Hippocampal formation (tissue), 2 donors: ENCODE measurements at regions not wholly inside any gene's neighbourhood (a gene's known extent, or its start where the extent isn't known, plus 50 kb on each side); places are given as distances from the start of the nearest gene placed in this dataset.

ENCODE experiments used
- DNase-seq, 2 donors: peaks; one replicate each; lab custom pipeline; 2025; lab: John Stamatoyannopoulos, UW

DNA sequence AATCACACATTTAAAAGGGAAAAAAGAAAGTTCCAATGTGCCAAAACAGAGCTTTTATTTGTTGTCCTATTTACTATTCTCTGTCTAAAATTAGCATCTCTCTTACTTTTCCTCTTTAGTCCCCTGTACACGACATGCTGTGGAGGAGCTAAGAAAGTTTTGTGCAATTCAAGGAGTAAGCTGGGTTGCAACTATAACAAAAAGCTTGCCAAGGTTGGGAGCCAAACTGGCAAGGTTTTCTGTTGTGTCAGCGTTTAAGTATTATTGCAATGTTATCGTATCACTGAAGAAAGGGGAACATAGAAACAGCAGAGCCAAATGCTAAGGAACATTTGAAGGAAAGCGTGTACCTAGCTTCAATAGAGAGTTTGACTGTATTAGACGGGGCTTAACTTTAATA lies 680.8 kb downstream of the CETN3 start:
- peak; percentile 4 to 27 for DNase-seq

DNA sequence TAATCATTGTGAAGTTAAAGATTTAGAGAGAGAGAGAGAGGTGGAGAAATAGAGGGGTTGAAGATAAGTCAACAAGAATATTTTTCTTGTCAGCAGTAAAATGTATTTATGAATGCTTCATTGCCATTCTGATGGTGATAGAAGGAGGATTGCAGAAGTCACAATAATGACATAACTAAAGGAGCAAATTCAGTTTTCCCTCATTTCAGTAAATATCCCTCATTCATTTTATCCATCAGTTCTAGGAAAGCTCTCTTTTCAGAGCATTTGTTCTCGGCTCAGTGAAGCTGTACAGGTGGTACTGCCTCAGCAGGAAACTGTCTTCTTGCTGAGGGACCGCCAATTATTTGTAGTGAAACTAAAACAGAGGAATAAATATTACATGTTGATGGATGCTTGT lies 681.4 kb downstream of the CETN3 start:
- no peak for DNase-seq

DNA sequence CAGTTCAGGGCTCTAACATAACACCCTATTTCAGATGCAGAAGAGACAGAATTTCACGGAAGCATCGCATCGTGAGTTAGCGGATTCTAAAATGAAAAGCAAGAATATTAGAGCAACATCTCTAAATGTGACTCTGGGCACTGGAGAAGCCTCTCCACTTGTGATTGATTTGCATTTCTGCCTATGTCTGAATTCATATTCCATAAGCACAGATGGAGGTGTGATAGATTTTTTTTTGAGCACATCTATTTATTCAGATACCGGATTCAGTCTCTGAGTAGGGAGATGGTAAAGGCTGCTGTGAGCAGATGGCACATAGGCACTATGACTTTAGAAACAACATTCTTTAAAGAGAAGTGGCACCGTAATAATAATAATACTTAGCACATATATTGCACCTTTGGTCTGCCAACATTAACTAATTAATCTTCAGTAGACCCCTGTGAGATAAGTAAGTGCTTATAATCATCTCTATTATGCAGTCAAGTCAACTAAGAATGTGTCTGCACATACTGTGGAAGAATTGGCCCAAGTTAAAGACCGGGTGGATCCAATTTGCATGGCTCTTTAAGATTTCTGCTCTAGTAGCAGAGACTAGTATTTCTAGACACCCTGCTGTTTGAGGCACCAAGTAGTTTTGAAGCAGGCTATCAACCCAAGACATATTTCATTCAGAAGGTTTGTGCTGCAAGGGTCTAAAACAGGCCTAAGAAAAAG lies 685.0 kb downstream of the CETN3 start:
- DNase-seq = no peak

DNA sequence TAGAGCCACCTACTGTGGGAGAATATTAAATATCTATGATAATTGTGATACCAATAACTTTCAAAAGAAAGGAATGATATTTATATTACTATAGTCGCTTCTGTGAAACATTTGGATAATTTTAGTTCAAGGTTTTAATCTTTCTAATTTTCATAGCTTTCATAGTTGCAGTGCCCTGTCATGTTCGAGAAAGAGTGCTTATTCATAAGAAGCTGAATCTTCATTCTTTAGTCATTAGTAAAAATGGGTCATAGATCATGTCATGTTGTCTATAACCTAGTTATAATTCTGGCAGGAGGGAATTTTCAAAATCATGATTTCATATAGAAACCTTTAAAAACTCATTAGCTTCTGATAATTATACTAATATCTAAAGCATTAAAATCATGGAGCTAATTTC lies 685.6 kb downstream of the CETN3 start:
- no peak for DNase-seq

DNA sequence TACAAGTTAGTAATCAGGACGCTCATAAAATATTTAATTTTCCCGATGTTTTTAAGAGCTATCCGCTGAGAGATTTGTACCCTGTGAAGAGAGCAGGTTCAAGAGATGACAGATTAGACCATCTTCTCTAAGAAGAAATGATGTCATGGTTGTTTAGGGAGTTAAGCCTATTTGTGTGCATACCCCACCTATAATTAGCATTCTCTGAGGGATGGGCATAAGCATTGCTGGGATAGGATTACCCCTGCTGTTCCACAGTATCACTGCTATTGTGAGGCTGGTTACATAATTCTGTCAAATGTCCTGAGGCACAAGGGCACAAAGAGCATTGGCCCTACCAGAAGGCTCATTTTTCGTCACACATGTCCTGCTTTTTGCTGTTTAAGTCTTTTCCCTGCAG lies 687.0 kb downstream of the CETN3 start:
- no peak for DNase-seq

DNA sequence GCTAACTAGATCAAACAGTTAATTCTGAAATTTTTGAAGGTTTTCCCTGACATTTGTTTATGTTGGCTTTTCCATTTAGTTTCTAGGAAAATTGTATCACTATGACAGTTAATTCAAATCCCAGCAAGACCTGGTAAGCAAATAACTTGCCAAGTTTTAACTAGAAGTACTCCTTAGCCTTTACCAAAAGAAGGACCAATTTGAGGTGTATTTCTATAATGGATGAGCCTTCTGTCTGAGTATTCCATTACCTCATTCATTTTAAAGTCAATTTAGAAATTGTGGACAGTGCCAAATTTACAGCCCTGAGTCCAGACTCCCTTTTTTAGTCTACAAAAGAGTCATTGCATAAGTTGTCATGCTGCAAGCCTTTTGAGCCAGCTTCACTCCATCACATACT lies 687.6 kb downstream of the CETN3 start:
- DNase-seq = no peak

DNA sequence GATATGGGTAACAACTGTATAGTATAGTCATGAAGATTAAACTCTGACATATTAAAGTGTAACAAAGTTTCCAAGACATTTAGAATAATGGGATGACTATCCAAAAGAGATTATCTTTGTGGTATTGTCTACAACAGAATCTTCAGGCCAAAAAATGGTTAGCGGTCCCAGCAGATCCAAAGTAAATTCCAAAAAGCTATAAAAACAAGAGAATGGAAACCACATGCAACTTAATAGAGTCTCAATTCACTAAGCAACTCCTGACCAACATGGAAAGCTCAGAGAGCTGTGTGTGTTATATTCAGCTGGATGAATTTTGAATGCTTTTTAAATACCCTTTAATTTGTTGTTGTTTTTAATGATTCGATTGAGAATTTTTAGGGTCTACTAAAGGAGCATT lies 688.2 kb downstream of the CETN3 start:
- DNase-seq = no peak

DNA sequence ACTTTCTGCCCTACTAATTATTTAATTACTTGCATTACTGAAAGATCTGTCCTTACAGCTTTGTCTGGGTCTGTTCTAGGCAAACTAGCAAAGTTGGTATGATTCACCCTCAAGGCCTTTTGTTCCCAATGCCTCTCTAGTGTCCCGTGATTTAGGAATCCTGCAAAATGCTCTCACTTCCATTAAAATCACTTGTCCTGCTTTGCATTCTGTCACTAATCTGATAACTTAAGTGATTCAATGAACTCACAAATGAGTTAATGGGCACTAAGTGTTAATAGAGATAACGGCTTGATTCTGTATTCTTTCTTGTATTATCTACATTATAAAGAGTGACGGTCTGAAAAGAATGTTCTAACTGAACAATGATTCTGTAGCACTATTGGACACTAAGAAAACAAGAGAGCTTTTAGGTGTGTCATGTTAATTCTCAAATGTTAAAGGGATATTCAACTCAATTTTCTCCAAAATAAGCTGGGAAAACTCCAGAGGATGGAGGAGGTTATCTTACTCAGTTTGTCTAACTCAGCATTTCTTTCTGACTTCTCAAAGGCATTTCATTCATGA lies 697.3 kb downstream of the CETN3 start:
- no peak for DNase-seq

DNA sequence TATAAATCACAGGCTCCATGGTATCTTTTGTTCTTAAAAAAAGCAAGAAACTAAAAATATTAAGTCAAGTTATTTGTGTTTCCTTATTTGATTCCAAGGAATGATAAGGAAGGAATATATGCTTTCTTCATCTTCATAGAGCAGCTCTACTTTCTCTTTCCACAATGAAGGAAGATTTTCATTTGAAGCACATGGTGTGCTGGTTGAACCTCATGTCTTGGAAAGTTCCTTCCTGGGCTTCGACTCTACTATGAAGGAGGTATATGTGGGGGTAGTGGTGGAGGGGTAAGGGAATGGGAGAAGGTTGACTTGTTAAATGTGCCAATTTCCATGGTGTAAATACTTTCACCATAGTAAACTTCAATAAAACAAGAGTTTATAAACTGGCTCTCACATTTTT lies 698.0 kb downstream of the CETN3 start:
- DNase-seq = no peak

DNA sequence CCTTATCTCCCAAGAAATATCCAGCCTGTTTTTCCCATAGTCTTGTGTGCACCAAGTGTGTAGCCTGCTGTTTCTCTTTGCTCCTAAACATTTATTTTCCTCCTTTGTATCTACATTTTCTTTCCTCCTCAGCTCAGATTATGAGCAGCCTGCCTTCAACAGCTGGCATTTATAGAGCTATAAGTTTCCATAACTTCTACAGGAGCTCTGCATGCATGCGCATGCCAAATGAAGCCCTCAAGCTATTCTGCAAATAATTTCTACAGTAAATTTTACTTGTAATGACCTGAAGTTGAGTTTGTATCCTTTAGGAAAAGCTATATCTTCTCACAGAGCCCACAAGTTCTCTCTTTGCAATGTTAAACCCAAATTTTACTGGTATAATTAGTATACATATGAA lies 699.5 kb downstream of the CETN3 start:
- no peak for DNase-seq

DNA sequence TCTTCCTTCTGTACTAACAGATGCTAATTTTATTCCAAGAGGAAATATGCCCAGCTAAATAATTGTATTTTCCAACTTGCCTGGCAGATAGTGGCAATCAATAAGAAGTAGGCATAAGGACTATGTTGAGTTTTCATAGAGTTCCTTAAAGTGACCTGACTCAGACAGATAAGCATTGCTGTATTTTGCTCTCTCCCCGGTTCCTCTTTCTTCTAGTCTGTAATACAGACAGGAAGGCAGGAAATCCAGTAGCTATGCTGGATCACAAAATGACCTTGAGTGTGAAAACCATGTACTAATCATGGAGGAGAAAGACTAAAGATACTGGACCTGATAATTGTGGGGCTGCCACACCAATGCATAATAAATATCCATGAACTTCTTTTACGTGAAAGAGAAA lies 701.7 kb downstream of the CETN3 start:
- DNase-seq = no peak

DNA sequence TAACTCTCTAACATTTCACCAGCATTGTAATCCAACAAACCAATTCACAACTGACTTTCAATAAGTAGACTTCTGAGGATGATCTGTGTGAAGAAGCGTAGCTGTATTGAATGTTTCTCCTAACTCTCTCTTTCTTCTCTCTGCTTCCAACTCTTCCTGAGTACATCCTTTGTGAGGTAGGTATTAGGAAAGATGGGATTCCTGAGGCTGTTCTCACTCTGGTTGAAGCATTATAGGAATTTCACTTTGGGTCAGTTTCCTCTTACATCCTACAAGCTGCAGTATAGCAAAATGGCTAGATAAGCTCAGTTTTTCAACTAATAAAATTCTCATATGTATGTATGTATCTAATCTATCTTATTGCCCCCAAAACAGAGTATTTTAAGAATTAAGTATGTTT lies 702.8 kb downstream of the CETN3 start:
- no peak for DNase-seq

DNA sequence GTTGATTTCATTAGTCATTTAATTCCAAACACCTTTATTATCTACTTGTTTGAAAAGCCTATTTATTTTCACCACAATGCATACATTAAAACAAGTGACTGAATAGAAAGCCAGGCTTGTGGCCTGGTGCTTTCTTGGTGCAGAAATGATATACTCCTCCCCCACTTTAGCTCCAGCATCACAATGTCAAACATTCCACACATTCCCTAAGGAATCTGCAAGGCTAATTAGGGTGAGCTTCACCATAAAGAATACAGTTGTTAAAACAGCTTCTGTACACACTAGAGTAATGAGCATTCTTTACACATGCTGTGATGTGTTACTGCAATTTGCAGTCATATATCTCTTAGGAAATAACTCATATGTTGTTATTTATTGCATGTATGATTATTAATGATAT lies 705.7 kb downstream of the CETN3 start:
- DNase-seq = no peak

DNA sequence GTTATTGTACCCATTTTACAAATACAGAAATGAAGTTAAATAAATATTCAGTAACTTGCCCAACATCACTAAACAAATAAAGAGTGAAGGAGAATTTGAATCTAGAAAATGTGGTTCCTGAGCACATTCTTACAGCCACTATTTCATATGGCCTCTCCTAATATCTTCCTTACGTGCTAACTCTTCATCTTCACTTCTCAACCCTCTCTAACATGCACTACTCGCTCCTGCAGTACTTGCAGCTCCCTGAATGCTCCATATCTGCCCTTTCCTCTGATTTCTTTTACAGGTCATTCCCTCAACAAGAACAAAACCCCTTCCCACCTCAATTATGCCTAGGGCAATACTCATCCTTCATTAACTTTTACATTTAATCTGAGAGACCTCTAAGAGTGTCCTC lies 711.5 kb downstream of the CETN3 start:
- no peak for DNase-seq

DNA sequence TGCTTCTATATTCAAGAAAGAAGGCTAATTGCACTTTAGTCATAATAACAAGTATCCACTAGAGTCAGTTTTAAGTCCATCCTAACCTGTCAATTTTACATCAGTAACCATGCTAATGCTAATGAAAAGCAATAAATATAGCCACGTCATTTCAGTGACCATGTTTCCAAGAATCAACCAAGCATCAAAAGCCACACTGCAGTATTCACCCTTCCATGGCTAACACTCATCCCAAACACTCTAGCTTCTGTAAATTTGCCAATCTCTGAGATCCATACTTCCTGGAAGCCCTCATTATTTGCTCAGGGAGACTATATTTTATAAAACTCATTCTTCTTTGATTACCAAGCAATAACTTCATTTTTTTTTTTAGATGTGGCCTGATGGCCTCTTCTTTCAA lies 712.0 kb downstream of the CETN3 start:
- DNase-seq = no peak

DNA sequence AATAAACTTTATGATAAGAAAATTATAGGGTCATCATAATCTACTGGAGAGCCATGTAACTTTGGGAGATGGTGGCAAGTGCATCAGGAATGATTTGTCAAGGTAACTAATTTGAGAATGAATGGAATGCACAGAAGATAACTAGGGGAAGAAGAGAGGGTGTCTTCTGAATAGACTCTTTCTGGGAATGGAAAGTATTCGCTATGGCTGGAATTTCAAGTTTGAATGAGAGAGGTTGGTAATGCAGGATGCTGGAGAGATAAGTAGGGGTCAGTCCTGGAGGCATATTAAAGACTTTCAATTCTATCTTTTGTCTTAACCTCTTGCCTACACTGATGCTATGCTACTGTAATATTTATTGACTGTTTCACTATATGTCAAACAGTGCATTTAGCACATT lies 714.2 kb downstream of the CETN3 start:
- DNase-seq = no peak

DNA sequence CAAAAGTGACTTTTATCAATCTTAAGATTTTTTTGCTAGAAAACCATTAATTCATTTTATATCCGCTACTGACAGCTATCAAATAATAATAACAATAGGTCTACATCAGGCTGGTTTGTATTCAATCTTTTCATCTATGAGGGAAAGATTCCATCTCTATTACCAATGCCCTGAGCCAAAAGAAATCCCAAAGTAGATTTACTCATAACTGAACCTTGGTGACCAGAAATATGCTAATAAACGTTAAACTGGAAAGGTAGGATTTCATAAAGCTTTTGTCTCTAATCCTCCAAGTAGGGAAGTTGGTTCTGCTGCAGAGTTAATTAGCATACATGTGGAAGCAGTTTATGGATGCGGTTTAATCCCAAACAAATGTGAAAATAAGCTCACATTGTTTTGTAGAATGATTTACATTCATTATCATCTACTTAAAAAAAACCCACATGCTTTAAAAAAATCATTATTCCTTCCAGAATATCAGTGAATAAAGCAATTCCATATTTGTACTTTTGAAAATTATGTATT lies 715.5 kb downstream of the CETN3 start:
- DNase-seq = no peak

DNA sequence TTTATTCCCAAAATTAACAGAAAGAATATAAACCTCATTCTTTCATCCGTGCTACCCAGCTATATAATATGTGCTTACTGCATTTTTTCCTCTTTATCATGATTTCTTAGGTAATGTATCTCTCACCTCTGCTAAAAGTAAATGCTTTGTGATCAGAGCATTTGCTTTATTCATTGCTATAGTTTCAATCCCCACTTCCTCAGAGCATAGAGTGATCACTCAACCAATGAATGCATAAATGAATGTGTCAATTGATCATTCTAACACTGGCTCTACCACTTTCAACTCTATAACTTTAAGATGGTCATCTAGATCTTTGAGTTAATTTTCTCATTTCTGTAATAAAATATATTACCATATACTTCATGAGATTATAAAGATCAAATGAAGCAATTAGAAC lies 719.2 kb downstream of the CETN3 start:
- no peak for DNase-seq

DNA sequence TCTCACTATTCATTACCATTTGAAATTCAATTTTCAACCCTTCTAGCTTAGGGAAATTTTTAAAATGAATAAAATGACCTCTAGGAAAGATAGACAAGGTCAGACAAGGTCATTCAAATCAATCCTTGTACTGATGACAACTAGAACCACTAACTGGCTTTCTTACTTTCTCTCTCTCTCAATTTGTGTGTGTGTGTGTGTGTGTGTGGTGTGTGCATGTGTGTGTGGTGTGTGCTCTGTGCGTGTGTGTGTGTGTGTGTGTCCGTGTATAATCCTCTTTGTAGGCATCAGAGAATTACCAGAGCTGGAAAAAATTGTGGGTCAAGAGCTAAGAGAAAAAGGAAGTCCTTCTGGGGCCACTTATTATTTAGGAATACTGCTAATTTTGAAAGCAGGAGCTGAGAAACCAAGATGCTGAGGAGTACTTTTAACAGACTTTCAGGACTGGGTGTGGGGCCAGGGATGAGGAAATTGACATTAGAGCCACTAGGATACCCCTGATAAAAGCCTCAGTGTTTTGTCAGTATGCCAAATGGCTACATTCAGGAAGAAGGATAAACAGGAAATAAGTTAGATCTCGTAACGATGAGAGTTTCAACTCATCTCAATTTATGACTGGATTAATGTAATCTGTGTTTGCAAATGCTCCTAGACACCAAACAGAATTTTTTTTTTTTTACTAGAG lies 723.3 kb downstream of the CETN3 start:
- no peak for DNase-seq

DNA sequence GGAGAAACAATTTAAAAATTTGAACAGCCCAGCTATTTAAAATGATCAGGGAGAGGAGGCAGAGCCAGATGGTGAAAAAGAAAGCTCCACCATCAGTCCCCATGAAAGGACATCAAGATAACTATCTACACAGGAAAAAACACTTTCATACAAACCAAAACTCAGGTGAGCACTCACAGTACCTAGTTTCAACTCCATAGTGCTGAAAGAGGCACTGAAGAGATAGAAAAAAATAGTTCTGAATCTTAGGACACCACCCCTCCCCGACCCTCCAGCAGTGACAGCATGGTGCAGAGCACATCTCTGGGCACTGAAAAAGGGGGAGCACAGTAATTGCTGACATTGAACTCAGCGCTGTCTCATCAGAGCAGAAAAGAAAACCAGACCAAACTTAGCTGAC lies 732.9 kb downstream of the CETN3 start:
- DNase-seq = no peak

DNA sequence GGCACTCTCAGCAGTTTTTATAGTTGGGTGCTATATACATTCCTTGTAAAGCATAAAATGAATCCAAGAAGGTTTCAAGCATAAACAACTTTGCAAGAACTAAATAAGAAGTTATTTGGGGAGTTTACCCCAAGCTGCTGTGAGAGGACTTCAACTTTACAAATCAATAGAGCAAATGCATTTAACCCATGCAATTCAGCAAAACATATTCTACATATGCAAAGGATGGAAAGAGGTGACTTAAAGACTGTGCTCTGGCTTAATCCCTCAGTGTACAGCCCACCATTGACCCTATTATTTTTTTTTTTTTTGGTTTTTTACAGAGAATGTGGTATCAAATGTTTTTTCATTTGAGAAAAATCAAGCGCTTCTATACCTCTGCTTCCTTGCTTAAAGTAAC lies 736.5 kb downstream of the CETN3 start:
- DNase-seq = no peak

DNA sequence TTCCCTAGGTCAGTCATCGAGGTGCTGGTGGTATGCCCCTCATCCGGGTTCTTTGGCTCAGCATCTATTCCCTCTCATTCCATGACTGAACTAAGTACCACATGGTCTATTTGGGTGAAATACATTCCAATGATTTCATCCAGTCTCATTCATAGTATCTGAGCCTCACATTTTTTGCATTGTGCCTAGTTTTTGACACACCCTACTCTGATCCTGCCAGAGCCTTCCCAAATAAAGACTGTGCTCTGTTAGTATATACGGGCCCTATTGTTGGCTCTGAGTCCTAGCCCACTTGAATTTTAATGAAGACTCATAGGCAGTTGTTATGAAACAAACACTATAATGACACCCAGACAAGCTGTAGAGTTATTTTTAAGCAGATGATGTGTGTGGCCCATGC lies 740.7 kb downstream of the CETN3 start:
- no peak for DNase-seq

DNA sequence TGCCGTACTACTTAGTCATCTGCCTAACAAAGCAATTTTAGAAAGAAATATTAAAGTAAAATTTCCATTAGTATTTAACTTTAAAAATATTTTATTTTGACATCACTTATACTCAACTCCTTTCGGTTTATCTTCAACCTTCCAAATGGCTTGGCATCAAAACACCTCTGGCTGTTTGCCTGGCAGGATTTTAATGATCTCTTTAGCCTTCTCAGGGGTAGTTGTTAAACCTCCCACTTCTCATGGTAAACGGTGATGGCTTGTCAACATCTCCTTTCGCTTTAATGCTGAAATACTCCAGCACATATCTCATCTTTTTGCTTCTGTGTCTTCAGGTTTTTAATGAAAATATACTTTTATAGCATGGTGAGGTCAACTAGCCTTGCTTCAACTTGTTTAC lies 747.1 kb downstream of the CETN3 start:
- no peak for DNase-seq
